ENCODE measurements at regions not wholly inside any gene's neighbourhood (a gene's known extent, or its start where the extent isn't known, plus 50 kb on each side); places are given as distances from the start of the nearest gene placed in this dataset.

DNA sequence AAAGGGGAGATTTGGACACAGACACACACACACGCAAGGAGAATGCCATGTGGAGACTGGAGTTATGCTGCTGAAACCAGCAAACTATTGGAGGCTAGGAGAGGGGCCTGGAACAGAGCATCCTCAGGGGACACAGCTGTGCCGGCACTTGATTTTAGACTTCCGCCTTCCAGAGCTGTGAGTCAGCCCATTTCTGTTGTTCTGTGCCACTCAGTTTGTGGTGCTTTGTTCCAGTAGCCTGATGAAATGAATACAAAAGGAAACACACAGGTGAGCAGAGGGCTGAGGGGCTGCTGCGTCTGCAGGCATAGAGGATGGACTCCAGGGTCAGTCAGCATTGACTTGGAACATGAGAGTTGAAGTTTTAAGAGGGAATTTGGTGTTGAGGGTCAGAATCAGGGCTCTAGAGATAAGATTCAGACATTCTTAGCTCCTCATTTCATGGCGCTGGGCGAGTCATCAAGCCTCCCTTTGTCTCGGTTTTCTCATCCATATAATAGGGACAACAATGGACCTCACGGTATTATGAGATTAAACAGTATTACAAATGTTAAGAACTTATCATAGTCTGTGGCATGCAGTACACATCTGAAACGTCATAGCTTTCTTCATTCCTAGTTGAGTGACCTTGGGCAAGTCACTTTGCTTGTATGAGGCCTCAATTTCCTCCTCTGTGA, 191.0 kb downstream of the MIAT start:
- DNase-seq: no peak

DNA sequence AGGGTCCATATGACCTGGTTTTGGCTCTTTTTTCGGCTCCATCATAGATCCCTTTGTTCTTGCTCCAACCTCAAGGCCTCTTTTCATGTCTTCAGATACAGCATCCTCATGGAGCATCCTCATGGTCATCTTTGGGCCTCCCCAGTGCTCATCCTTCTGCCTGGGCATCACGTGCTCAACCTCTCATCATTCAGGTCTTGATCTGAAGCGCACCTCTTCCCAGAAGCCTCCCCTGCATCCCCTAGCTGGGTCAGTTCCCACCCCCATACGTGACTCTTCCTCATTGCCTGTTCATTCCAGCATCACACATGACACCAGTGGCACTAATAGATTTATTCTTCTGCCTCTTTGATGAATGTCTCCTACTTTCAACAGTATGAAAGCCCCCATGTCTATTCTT, 192.2 kb downstream of the MIAT start:
- DNase-seq: no peak

DNA sequence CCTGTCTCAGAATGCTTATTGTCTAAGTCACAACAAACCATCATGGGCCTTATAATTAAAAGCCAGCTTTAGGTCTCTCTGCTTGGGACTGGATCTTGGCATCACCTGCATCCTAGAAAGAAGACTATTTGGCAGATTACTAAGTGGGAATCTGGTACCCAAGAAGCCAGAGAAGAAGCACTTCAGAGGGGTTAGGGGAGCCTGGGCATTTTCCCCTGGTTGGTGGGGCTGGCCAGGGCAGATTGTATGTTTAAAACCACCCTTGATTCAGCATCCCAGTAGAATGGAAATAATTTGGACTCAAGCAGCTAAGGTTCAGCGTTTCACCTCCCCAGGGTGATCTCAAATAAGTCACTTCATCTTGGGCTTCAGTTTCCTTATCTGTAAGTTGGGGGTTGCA, 193.7 kb downstream of the MIAT start:
- DNase-seq: no peak

DNA sequence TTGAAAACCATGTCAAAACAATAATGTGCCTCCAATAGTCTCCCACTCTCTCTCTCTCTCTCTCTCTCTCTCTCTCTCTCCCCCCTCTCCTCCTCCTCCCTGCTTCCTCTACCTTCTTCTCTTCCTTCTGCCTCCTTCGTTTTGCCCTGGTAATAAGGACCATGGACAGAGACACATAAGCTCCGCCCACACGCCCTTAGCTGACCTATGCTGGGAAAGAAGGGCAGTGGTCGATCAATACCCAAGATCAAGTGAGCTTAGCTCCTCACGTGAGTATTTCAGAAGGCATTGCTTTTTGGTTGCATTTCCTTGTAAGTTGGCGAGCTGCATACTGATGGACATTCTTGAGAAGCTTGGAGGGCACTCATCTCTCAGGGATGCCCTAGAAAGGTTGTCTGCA, 194.8 kb downstream of the MIAT start:
- DNase-seq: no peak

DNA sequence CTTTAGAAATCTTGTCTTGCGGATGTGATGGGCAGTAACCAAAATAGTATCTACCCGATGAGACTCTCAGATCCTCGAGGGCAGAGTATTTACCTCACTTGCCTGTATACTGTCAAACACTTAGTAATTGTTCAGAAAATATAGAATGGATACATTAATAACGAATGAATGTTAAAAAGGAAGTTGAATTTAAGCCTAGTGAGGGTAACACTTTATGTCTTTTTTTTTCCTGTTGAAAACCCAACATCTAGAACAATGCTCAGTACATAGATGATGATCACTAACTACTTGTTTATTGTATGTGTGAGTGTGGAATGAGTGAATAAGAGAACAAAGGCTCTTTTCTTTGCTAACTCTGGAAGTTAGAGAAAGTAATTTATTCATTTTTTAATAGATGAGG, 195.7 kb downstream of the MIAT start:
- no peak for DNase-seq

DNA sequence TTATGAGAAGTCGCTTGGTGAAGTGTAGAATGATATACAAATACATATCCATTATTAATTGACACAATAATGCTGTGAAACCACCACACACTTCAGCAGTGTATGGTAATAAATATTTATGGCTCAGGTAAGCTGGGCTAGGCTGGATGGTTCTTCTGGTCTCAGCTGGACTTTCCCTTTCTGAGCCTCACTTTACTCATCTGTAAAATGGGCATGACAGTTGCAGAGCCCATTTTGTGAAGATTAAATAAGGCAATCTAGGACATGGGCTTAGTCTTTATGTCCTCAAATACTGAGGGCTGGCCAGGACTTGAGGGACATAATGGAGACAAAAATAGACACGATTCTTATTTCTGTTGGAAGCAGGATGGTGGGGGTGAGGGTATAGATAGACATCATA, 196.1 kb downstream of the MIAT start:
- no peak for DNase-seq

DNA sequence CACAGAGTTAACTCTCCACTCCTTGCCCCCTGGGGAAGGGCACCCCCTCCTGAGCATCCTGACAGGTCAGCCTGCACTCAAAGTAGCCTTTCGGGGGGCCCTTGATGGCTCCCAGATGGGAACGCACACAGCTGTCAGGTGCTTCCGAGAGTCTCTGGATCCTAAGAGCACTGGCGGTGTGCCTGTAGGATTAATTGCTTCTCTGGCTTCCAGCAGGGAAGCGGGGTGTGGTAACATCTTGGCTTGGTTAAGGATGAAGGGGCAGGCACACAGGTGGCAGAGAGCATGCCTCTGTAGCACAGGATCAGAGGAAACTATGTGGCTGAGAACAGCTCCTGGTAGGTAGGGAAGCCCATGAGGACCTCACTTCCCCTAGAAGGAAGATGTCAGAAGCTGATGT, 199.8 kb downstream of the MIAT start:
- no peak for DNase-seq

DNA sequence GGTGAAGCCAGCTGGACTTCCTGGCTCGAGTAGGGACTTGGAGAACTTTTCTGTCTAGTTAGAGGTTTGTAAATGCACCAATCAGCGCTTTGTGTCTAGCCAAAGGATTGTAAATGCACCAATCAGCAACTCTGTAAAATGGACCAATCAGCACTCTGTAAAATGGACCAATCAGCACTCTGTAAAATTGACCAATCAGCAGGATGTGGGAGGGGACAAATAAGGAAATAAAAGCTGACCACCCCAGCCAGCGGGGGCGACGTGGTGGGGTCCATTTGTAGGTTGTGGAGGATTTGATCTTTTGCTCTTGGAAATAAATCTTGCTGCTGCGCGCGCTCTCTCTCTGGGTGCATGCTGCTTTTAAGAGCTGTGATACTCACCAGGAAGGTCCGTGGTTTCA, 202.9 kb downstream of the MIAT start:
- DNase-seq: no peak

DNA sequence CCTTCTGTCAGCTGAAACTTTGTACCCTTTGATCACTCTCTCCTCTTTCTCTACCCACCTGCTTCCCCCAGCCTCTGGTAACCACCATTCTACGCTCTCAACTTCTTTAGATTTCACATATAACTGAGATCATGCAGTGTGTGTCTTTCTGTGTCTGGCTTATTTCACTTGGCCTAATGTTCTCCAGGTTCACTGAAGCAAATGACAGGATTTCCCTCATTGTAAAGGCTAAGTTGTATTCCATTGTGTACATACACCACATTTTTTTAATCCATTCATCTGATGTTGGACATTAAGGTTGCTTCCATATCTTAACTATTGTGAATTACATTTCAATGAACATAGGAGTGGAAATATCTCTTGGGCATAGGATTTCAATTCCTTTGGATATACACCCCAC, 207.6 kb downstream of the MIAT start:
- no peak for DNase-seq

DNA sequence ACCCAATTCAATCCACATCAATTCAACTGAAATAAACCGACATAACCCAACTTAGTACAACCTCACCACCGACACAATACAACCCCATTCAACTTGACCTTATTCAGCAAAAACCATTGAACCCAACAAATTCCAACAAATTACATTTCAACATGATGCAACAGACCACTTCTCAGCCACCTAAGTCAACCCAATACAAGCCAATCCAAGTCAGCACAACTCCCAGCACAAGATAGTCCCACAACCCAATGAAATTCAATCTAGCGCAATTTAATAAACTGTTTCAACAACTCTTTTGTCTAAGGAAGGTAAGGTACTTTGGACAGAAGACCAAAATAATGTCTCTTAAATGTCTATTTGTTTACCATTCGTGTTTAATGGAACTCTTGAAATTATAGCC, 226.0 kb downstream of the MIAT start:
- DNase-seq: no peak

DNA sequence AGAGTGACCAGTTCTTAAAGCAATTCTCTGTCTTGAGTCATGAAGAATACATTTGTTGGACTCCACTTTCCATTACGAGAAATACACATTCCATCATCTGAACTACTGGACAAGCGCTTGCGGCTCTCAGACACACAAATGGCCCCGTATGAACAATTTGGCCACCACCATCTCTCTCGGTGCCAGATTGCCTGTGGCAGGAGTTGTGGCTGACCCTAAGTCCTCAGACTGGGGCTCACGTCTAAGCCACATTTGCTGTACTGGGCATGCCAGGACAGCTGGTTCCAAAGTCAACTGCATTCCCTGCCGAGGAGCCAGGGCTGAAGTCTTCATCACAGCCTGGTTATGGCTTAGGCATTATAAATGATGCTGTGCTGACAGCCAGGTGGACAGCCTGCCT, 227.5 kb downstream of the MIAT start:
- DNase-seq: no peak

DNA sequence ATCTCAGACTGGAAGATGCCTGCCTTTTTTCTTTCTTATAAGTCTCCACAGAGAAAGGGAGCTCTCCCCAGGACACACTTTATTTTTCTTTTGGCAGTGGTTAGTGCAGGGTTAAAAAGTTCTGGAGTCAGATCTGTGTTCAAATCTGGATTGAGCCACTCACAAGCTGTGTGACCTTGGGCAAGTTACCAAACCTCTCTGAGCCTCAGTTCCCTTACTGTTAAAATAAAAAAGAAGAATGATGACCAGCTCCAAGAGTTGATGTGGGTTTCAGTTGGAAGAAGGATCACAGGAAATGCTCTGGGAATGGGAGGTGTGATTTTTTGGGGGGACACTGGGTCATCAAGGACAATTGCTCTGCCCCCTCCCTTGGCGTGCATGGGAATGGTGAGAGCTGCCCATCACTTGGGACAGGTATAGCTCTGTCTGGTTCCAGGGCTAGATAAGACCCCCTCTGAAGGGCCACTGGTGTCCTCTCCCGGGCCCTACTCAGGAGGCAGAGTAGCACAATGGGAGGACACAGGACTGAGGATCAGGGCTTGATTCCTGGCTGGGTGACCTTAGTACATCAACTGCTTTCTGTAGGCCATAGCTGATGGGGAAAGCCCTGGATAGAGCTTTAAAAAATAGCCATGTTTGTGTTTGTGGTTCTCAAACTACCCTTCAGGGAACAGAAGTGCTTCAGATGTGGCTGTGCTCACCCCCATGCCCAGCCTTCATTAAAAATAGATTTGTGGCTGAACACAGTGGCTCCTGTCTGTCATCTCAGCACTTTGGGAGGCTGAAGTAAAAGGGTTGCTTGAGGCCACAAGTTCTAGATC, 228.3 kb downstream of the MIAT start:
- DNase-seq: no peak

DNA sequence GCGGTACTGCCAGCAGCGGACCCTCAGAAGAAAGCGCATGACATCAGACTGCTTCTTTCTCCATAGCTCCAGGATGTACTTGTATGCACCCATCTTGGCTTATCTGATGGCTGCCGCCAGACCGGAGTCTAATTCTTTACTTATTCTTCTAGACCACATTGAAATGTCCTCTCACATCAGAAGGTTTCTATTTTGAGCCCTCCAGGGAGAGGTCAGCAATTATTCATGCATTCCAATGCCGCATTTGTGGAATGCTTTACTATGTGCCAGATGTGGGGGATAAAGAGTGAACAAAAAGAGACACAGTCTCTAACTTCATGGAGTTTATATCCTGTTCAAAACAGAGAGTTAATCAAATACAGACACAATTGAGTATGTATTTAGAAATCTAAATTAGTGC, 230.1 kb downstream of the MIAT start:
- no peak for DNase-seq

DNA sequence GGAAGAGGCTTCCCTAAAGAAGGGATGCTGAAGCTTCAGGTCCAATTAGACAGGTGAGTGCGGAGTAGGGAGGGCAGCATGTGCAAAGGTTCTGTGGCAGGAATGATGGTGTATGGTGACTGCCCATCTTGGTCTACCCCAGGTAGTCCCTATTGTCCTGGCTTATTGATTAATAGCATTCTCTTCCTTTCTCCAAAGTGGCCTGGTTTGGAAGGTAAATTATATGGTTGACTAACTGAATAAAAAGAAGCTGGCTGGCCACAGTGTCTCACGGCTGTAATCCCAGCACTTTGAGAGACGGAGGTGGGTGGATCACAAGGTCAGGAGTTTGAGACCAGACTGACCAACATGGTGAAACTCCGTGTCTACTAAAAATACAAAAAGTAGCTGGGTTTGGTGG, 230.5 kb downstream of the MIAT start:
- no peak for DNase-seq

DNA sequence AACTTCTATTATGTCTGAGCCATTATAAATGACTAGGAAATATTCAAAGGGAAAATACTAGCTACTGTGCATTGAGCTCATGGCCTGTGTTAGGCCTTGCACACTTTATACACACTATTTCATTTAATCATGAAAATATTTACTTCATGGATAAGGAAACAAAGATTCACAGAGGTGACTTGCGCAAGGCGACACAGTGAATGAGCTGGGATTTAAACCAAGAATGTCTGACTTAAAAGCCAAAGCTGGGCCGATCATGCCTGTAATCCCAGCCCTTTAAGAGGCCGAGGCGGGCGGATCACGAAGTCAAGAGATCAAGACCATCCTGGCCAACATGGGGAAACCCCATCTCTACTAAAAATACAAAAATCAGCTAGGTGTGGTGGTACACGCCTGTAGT, 231.5 kb downstream of the MIAT start:
- no peak for DNase-seq

DNA sequence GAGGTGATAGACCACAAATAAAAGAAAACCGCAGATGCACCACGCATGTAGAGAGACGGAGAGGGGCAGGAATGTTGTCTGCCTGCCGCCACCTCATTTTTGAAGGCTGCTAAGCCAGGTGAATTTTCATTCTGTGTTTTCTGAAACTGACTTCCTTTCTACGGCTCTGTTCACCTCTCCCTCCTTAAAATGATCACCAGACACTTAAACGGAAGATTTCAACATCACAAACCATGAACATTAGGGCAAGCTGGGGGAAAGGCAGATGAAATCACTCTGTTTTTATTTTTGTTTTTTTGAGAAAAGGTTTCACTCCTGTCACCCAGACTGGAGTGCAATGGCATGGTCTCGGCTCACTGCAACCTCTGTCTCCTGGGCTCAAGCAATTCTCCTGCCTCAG, 232.4 kb downstream of the MIAT start:
- no peak for DNase-seq

DNA sequence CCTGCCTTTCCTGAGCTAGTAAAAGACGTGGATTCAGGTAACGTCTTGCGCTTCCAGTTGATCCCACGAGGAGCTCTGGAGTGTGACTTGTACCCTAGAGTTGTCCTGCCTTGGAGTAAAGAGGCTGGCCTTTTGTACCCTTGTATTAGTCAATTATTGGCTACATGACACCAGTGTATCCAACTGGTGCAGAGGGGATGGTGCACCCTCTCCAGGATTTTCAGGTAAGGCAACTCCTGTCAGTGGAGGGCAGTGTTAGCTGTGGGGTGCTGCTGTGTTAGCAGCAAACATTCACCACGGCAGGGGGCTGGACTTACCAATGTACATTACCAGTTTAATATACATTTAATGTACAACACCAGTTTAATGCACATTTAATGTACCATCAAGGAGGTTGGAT, 233.5 kb downstream of the MIAT start:
- DNase-seq: no peak

DNA sequence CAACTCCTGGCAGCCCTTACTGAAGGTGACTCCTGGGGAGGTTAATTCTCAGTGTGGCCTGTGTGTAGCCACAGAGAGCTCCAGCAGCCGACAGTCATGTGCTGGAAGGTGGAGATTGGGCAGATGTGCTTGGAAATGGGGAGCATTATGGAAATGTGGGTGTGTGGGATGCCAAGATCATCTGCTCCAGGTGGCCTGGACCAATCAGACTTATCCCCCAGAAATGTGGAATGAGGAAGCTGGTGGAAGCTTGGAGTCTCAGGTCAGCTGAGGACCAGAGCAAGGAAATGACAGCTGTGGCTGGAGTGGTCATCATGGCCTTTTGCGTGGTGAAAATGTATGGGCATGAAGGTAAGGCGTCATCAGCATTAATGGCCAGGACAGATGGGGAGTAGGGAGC, 234.0 kb downstream of the MIAT start:
- no peak for DNase-seq

DNA sequence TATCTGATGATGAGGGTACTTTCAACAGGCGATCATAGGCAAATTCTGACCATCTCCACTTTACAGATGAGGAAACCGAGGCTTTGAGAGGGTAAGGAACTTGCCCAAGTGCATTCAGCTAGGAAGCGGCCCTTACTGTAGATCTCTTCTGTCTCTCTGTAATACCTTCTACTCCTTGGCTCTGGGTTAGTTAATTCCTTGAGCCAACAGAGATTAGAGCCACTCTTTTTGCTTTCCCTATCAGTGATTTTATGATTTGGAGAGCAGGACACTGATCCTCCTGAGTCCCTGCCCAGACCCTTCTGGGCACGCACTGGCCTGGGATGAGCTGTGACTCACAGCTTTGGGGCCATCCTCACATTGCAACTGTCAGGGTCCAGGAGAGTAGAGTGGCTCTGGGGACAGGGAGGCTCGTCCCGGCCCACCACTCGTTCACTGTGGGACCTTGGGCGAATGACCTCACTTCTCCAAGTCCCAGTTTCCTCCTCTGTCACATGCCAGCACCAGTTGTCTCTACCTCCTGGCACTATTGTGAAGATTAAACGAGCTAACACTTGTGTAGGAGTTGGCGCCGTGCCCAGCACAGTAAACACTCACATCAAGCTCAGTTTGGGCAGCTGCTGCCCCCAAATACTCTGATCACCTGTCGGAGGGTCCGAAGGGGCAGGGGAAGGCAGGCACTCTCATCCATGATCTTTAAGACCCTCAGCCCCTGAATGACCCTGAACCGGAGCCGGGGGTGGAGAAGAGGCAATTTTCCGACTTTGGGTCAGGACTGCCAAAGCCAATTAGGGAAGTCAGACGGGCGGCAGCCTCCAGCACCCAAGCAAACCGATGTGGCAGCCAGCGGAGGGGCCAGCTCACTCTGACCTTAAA, 235.0 kb downstream of the MIAT start:
- no peak for DNase-seq

DNA sequence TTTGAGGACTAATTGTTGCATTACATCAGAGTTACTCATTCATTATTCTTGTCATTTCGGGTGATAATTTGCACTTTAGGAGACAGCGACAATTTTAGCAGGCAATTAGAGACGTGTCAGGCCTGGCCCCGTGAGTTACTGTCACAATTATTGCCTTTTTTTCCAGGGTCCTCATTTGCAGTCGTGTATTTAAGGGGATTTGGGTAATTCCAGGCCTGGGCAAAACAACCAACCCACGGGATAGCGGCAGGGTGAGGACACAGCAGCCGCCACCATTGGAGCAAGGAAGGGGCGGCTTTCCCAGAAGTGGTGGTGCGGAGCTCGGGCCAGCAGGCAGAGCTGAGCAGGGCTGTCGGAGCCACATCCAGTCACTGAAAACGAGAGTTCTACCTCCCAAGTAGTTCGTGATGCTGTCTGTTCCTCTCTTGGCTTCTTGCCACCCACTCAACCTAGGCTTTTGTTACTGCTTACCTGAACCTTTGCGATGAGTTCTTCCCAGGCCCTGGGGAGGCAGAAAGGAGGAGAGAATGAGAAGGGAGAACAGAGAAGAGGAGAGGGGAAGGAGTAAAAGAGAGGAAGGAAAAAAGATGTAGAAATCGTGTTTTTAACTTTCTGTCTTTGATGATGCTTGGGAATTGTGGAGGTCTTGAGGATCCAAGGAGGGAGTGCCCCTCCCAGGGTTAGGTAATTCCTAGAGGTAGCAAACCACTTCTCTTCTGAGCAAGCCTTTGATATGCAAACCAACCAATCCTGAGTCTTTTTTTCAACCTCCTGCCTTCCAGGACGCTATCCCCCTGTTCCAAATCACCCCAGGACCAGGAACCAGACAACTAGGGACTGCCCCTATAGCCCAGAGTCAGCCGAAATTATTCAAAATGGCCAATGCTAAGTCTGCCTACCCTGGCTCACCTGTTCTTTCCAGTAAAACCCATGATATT, 236.1 kb downstream of the MIAT start:
- DNase-seq: no peak

DNA sequence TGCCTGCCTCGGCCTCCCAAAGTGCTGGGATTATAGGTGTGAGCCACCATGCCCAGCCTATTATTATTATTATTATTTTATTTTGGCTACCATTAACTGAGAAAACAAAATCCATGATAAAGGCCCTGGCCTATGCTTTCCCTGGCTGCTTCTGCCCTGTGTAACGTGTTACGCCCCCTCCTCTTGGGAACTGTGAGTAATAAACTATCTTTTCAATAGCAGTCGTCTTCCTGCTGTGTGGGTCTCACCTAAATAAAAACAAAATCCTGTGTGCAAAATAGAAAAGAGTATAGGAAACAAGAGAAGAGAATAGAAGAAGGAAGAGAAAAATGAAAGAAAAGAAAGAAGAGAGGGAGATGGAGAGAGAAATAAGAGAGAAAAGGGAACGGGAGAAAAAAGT, 237.0 kb downstream of the MIAT start:
- DNase-seq: no peak

DNA sequence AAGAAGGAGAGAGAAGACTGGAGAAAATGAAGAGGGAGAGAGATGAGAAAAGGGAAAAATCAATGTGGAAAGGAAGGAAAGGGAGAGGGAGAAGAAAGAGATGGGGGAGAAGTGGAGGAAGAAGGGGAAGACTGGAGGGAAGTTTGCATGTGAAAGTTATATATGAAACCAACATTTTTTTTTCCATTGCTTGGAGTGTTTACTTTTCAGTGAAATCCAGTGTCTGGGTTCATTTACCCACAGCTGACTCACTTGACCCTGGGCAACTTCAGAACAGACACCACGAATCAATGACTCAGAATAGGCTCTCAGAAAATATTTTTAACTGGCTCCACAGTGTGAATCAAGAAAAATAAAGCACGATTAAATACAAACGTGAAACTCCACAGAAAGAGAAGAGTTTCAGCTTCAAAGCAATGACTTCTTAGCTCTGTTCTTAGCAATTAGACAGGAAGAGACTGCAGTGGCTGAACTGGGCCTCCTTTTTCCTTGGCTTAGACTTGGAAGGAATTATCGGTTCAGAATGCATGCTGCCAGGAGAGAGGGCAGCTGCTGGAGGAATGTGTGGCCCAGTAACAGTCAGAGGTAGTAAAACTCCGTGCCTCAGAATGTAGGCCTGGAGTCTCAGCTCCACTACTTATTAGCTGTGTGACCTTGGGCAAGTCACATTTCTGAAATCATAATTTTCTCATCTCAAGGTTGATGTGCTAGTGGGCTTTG, 237.5 kb downstream of the MIAT start:
- DNase-seq: peak; percentile 8
